ENCODE measurements at regions not wholly inside any gene's neighbourhood (a gene's known extent, or its start where the extent isn't known, plus 50 kb on each side); places are given as distances from the start of the nearest gene placed in this dataset.

- no peak for TF ChIP-seq CTCF (IDR thresholded peaks at IDR 0.05)
- TF ChIP-seq POLR2A (IDR thresholded peaks at IDR 0.05), result no peak
Observed at GRCh38 chr2:129732630-129733026, 246.8 kb upstream of the RAB6C start.
